A549 (cell line): ENCODE measurements at regions not wholly inside any gene's neighbourhood (a gene's known extent, or its start where the extent isn't known, plus 50 kb on each side); places are given as distances from the start of the nearest gene placed in this dataset.

Experiments
- CEBPB ChIP-seq, 2 experiments: fragments of >200 bp in 1 of 2; sonication (Bioruptor Twin) in 1 of 2; formaldehyde crosslinking in 1 of 2; IDR thresholded peaks; 2 replicates each; pipeline ENCODE4 v1.6.1; 2012 to 2016
- CHD2 ChIP-seq: fragments of 150-350 bp; IDR thresholded peaks from 2 replicates; pipeline ENCODE4 v1.6.1; 2014; ENCODE audit warnings: low read length; ENCODE audit not compliant: partially characterized antibody
- CTCF ChIP-seq: fragments of >200 bp; sonication (Bioruptor Twin); formaldehyde crosslinking; IDR thresholded peaks from 3 replicates; pipeline ENCODE4 v1.5.1; 2016
- FOXS1 ChIP-seq: fragments of 250-450 bp; sonication (Bioruptor Pico); IDR thresholded peaks from 2 replicates; pipeline ENCODE4 v1.5.0; 2020; ENCODE audit warnings: mild to moderate bottlenecking, moderate library complexity
- HES2 ChIP-seq: fragments of >200 bp; sonication (Bioruptor Twin); formaldehyde crosslinking; IDR thresholded peaks from 2 replicates; pipeline ENCODE4 v1.6.1; 2016
- NR3C1 ChIP-seq: fragments of >200 bp; sonication (Bioruptor Twin); formaldehyde crosslinking; IDR thresholded peaks from 3 replicates; pipeline ENCODE4 v1.6.1; 2017
- RARB ChIP-seq: fragments of 250-450 bp; sonication (Bioruptor Pico); IDR thresholded peaks from 2 replicates; pipeline ENCODE4 v1.8.0; 2021; ENCODE audit warnings: mild to moderate bottlenecking, moderate library complexity
- ZSCAN20 ChIP-seq: fragments of 250-450 bp; sonication (Bioruptor Pico); IDR thresholded peaks from 2 replicates; pipeline ENCODE4 v1.8.0; 2022; ENCODE audit warnings: mild to moderate bottlenecking, moderate library complexity

- no peak for TF ChIP-seq ZSCAN20 (CRISPR knock-in tag)
- no peak for TF ChIP-seq FOXS1 (CRISPR knock-in tag)
- TF ChIP-seq CTCF: no peak
- no peak for TF ChIP-seq NR3C1
- no peak for TF ChIP-seq HES2
- no peak for TF ChIP-seq RARB (CRISPR knock-in tag)
- no peak for TF ChIP-seq CEBPB (IDR thresholded peaks at IDR 0.05)
- no peak for TF ChIP-seq CHD2
Observed at GRCh38 chr3:159265705-159266104, 463.9 kb downstream of the MFSD1 start.
